ENCODE measurements at regions not wholly inside any gene's neighbourhood (a gene's known extent, or its start where the extent isn't known, plus 50 kb on each side); places are given as distances from the start of the nearest gene placed in this dataset.

DNA sequence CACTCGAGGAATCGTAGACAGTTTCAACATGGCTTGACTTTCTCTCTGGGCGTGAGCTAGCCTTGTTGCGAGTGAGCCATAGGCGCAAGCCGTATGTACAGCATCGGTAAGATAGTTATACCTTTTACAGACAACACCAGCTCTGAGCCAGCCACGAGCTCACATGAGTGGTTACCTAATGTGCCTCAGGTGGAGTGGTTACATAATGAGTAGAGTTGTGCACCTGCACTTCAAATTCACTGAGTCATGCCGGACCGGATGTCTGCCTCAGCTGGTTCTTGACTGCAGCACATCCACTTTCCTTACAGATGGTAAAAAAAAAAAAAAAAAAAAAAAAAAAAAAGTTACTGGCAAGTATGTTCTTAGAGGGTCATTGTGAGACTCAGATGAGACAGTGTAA lies 360.4 kb upstream of the NR5A2 start:
- no peak overlapping the region for H3K4me3 ChIP-seq (ENCODE audit: insufficient read depth in 1 of 2, low read depth in 1 of 2, low read length in 2 of 2)
- H4K8ac ChIP-seq (ENCODE audit: low read length): no peak overlapping the region
- no peak overlapping the region for H2BK15ac ChIP-seq (ENCODE audit: low read depth, poor library complexity, severe bottlenecking)
- H3K4me1 ChIP-seq (ENCODE audit: control insufficient read depth, insufficient read depth, low read depth, low read length): no peaks in the 10 kb centered on the region
- H2AFZ ChIP-seq (ENCODE audit: low read depth, low read length): no peak overlapping the region
- no peaks in the 10 kb centered on the region for H3K27me3 ChIP-seq (ENCODE audit: control insufficient read depth in 1 of 2, insufficient read depth in 1 of 2, low read length in 2 of 2)
- H2BK12ac ChIP-seq (ENCODE audit: low read length in 2 of 2): no peak overlapping the region
- 94% methylated on average over 8 of the region's 10 CpGs for WGBS
- no peaks in the 10 kb centered on the region for H3K9me3 ChIP-seq (ENCODE audit: control insufficient read depth, low read length)
- no peak overlapping the region for H2BK120ac ChIP-seq (ENCODE audit: low read depth, low read length)
- H3K23ac ChIP-seq (ENCODE audit: low read length in 2 of 2): no peak overlapping the region
- H2BK5ac ChIP-seq (ENCODE audit: low read depth, low read length, poor library complexity, severe bottlenecking): no peak overlapping the region
- no peak overlapping the region for H3K14ac ChIP-seq (ENCODE audit: low read length in 2 of 2)
- DNase-seq: no peak
- no peak overlapping the region for H3K27ac ChIP-seq (ENCODE audit: low read length, poor library complexity, severe bottlenecking)
- no peaks in the 10 kb centered on the region for H3K79me1 ChIP-seq (replicated peaks; ENCODE audit: low read length, poor library complexity, severe bottlenecking)
- H3K4me2 ChIP-seq (ENCODE audit: low read length, poor library complexity, severe bottlenecking): no peak overlapping the region
- no peak overlapping the region for H3K9ac ChIP-seq (ENCODE audit: low read length)
- H4K91ac ChIP-seq (ENCODE audit: low read length): no peak overlapping the region
- no peak overlapping the region for H2AK5ac ChIP-seq (ENCODE audit: low read length, severe bottlenecking)
- no peaks in the 10 kb centered on the region for H3K36me3 ChIP-seq (ENCODE audit: control insufficient read depth in 1 of 2, insufficient read depth in 2 of 2, low read depth in 1 of 2, low read length in 2 of 2)
- H3K18ac ChIP-seq (ENCODE audit: low read depth in 1 of 2, low read length in 2 of 2): no peak overlapping the region
- H3K4ac ChIP-seq (ENCODE audit: low read depth in 1 of 2, low read length in 2 of 2): no peak overlapping the region

DNA sequence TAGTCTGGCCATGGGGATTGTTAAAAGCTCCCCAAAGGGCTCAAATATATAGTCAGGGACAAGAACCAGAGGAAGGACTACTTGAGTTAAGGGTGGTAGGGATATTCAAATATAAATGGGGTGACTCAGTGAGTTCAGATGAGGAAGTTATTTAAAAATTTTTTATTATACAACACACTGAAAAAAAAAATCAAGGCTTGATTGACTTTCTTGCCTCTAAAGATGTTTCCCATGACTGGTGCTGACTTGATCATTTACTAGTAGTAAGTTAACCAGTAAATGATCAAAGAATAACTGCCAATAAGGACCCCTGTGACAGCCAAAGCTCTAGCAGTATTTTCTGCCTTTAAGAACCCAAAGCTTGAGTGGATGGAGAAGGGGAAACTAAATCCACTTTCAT lies 357.6 kb upstream of the NR5A2 start:
- no peak overlapping the region for H2AFZ ChIP-seq (ENCODE audit: low read depth, low read length)
- no peak overlapping the region for H4K8ac ChIP-seq (ENCODE audit: low read length)
- H3K4ac ChIP-seq (ENCODE audit: low read depth in 1 of 2, low read length in 2 of 2): no peak overlapping the region
- no peaks in the 10 kb centered on the region for H3K36me3 ChIP-seq (ENCODE audit: control insufficient read depth in 1 of 2, insufficient read depth in 2 of 2, low read depth in 1 of 2, low read length in 2 of 2)
- H2BK12ac ChIP-seq (ENCODE audit: low read length in 2 of 2): no peak overlapping the region
- H3K4me2 ChIP-seq (ENCODE audit: low read length, poor library complexity, severe bottlenecking): no peak overlapping the region
- no peaks in the 10 kb centered on the region for H3K79me1 ChIP-seq (replicated peaks; ENCODE audit: low read length, poor library complexity, severe bottlenecking)
- H3K14ac ChIP-seq (ENCODE audit: low read length in 2 of 2): no peak overlapping the region
- no peak overlapping the region for H3K23ac ChIP-seq (ENCODE audit: low read length in 2 of 2)
- no peak for DNase-seq
- H3K4me3 ChIP-seq (ENCODE audit: insufficient read depth in 1 of 2, low read depth in 1 of 2, low read length in 2 of 2): no peak overlapping the region
- H3K9ac ChIP-seq (ENCODE audit: low read length): no peak overlapping the region
- H3K9me3 ChIP-seq (ENCODE audit: control insufficient read depth, low read length): no peaks in the 10 kb centered on the region
- H2AK5ac ChIP-seq (ENCODE audit: low read length, severe bottlenecking): no peak overlapping the region
- no peak overlapping the region for H3K27ac ChIP-seq (ENCODE audit: low read length, poor library complexity, severe bottlenecking)
- no peaks in the 10 kb centered on the region for H3K4me1 ChIP-seq (ENCODE audit: control insufficient read depth, insufficient read depth, low read depth, low read length)
- H2BK120ac ChIP-seq (ENCODE audit: low read depth, low read length): no peak overlapping the region
- no peak overlapping the region for H2BK5ac ChIP-seq (ENCODE audit: low read depth, low read length, poor library complexity, severe bottlenecking)
- no peak overlapping the region for H2BK15ac ChIP-seq (ENCODE audit: low read depth, poor library complexity, severe bottlenecking)
- H4K91ac ChIP-seq (ENCODE audit: low read length): no peak overlapping the region
- no peaks in the 10 kb centered on the region for H3K27me3 ChIP-seq (ENCODE audit: control insufficient read depth in 1 of 2, insufficient read depth in 1 of 2, low read length in 2 of 2)
- no peak overlapping the region for H3K18ac ChIP-seq (ENCODE audit: low read depth in 1 of 2, low read length in 2 of 2)

DNA sequence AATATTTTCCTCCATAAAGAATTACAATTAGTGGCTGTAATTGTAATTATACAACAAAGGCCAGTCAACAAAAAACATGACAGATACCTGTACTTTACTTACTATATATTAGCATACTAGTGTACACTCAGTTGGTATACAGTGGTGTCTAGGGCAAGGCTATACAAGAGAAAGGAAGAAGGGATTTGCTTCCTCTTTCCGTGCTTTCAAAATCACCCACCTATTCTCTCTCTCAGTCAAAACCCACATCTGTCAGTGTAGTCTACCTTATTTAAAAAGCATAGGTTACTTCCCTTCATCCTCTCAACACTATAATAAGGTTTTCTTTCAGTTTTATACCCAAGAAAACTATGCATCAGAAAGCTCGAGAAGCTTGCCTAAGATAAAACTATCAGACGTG lies 355.8 kb upstream of the NR5A2 start:
- H3K18ac ChIP-seq (ENCODE audit: low read depth in 1 of 2, low read length in 2 of 2): no peak overlapping the region
- H3K79me1 ChIP-seq (replicated peaks; ENCODE audit: low read length, poor library complexity, severe bottlenecking): no peaks in the 10 kb centered on the region
- no peaks in the 10 kb centered on the region for H3K9me3 ChIP-seq (ENCODE audit: control insufficient read depth, low read length)
- H2AFZ ChIP-seq (ENCODE audit: low read depth, low read length): no peak overlapping the region
- no peaks in the 10 kb centered on the region for H3K27me3 ChIP-seq (ENCODE audit: control insufficient read depth in 1 of 2, insufficient read depth in 1 of 2, low read length in 2 of 2)
- WGBS: 98% methylated on average over 3 of the region's 3 CpGs
- no peak overlapping the region for H3K23ac ChIP-seq (ENCODE audit: low read length in 2 of 2)
- H3K4ac ChIP-seq (ENCODE audit: low read depth in 1 of 2, low read length in 2 of 2): no peak overlapping the region
- no peak overlapping the region for H2BK12ac ChIP-seq (ENCODE audit: low read length in 2 of 2)
- DNase-seq: no peak
- no peaks in the 10 kb centered on the region for H3K36me3 ChIP-seq (ENCODE audit: control insufficient read depth in 1 of 2, insufficient read depth in 2 of 2, low read depth in 1 of 2, low read length in 2 of 2)
- no peak overlapping the region for H4K8ac ChIP-seq (ENCODE audit: low read length)
- no peak overlapping the region for H2BK120ac ChIP-seq (ENCODE audit: low read depth, low read length)
- no peak overlapping the region for H3K27ac ChIP-seq (ENCODE audit: low read length, poor library complexity, severe bottlenecking)
- H3K4me2 ChIP-seq (ENCODE audit: low read length, poor library complexity, severe bottlenecking): no peak overlapping the region
- H3K9ac ChIP-seq (ENCODE audit: low read length): no peak overlapping the region
- H2BK15ac ChIP-seq (ENCODE audit: low read depth, poor library complexity, severe bottlenecking): no peak overlapping the region
- no peak overlapping the region for H4K91ac ChIP-seq (ENCODE audit: low read length)
- H2AK5ac ChIP-seq (ENCODE audit: low read length, severe bottlenecking): no peak overlapping the region
- H3K4me3 ChIP-seq (ENCODE audit: insufficient read depth in 1 of 2, low read depth in 1 of 2, low read length in 2 of 2): no peak overlapping the region
- H3K4me1 ChIP-seq (ENCODE audit: control insufficient read depth, insufficient read depth, low read depth, low read length): no peaks in the 10 kb centered on the region
- H2BK5ac ChIP-seq (ENCODE audit: low read depth, low read length, poor library complexity, severe bottlenecking): no peak overlapping the region
- no peak overlapping the region for H3K14ac ChIP-seq (ENCODE audit: low read length in 2 of 2)

DNA sequence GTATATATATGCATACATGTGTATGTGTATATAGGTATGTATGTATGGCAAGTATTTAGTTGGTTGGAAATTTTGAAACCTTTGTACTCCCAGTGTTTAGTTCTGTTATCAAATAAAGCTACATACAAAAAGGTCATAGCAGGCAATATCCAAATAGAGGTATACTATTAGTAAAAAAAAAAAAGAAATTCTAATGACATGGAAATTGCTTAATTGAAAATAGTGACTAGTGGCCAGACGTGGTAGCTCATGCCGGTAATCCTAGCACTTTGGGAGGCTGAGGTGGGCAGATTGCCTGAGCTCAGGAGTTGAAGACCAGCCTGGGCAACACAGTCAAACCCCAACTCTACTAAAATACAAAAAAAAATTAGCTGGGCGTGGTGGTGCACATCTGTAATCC lies 351.6 kb upstream of the NR5A2 start:
- no peak overlapping the region for H3K18ac ChIP-seq (ENCODE audit: low read depth in 1 of 2, low read length in 2 of 2)
- WGBS: 88% methylated on average over 3 of the region's 3 CpGs
- H2BK5ac ChIP-seq (ENCODE audit: low read depth, low read length, poor library complexity, severe bottlenecking): no peak overlapping the region

More for the DNA sequence above, 351.6 kb upstream of the NR5A2 start:
- no peak overlapping the region for H2AFZ ChIP-seq (ENCODE audit: low read depth, low read length)
- H2BK120ac ChIP-seq (ENCODE audit: low read depth, low read length): no peak overlapping the region
- H3K27ac ChIP-seq (ENCODE audit: low read length, poor library complexity, severe bottlenecking): no peak overlapping the region
- no peaks in the 10 kb centered on the region for H3K36me3 ChIP-seq (ENCODE audit: control insufficient read depth in 1 of 2, insufficient read depth in 2 of 2, low read depth in 1 of 2, low read length in 2 of 2)
- no peak overlapping the region for H3K4ac ChIP-seq (ENCODE audit: low read depth in 1 of 2, low read length in 2 of 2)
- no peak overlapping the region for H4K91ac ChIP-seq (ENCODE audit: low read length)
- no peaks in the 10 kb centered on the region for H3K79me1 ChIP-seq (replicated peaks; ENCODE audit: low read length, poor library complexity, severe bottlenecking)
- no peaks in the 10 kb centered on the region for H3K27me3 ChIP-seq (ENCODE audit: control insufficient read depth in 1 of 2, insufficient read depth in 1 of 2, low read length in 2 of 2)
- no peak overlapping the region for H3K4me2 ChIP-seq (ENCODE audit: low read length, poor library complexity, severe bottlenecking)
- no peak overlapping the region for H3K4me3 ChIP-seq (ENCODE audit: insufficient read depth in 1 of 2, low read depth in 1 of 2, low read length in 2 of 2)
- H3K14ac ChIP-seq (ENCODE audit: low read length in 2 of 2): no peak overlapping the region
- no peak overlapping the region for H2BK15ac ChIP-seq (ENCODE audit: low read depth, poor library complexity, severe bottlenecking)
- H2BK12ac ChIP-seq (ENCODE audit: low read length in 2 of 2): no peak overlapping the region
- no peak for DNase-seq
- H3K23ac ChIP-seq (ENCODE audit: low read length in 2 of 2): no peak overlapping the region
- no peak overlapping the region for H4K8ac ChIP-seq (ENCODE audit: low read length)
- no peaks in the 10 kb centered on the region for H3K4me1 ChIP-seq (ENCODE audit: control insufficient read depth, insufficient read depth, low read depth, low read length)
- no peak overlapping the region for H3K9ac ChIP-seq (ENCODE audit: low read length)
- H2AK5ac ChIP-seq (ENCODE audit: low read length, severe bottlenecking): no peak overlapping the region
- H3K9me3 ChIP-seq (ENCODE audit: control insufficient read depth, low read length): no peaks in the 10 kb centered on the region

Data from mesenchymal stem cell (in vitro differentiated cells and primary cell).